Astrocyte (in vitro differentiated cells and primary cell): ENCODE measurements at regions not wholly inside any gene's neighbourhood (a gene's known extent, or its start where the extent isn't known, plus 50 kb on each side); places are given as distances from the start of the nearest gene placed in this dataset.

Experiments
- EZH2 ChIP-seq: IDR thresholded peaks from 2 replicates; pipeline ENCODE4 v1.6.1; 2012; ENCODE audit warnings: mild to moderate bottlenecking, low read length, inconsistent platforms; ENCODE audit not compliant: insufficient read depth
- TF ChIP-seq, protein P1 (sequence below): IDR thresholded peaks from 2 replicates; pipeline ENCODE4 v1.5.1; 2011; ENCODE audit warnings: low read depth, mild to moderate bottlenecking, inconsistent platforms, low read length, moderate library complexity; ENCODE audit not compliant: insufficient read depth

DNA sequence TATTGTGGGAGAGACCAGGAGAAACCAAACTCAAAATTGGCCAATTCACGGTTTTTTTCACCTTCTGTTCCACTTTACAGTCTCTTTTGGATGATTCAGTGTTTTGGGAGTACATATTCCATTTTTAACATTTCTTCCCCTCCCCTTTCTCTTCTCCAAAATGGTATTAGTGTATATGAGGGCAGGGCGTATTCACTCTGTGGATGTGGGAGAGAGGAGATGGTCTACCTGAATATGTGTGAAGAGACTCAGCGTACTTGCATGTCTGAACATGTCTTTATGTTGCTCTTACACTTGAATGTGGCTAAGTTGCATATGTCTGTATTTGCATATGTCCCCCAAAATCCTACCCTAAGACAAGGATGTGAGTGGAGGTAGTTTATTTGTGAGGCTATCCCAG, 291.0 kb upstream of the PPP2R3A start:
- TF ChIP-seq, protein P1, sequence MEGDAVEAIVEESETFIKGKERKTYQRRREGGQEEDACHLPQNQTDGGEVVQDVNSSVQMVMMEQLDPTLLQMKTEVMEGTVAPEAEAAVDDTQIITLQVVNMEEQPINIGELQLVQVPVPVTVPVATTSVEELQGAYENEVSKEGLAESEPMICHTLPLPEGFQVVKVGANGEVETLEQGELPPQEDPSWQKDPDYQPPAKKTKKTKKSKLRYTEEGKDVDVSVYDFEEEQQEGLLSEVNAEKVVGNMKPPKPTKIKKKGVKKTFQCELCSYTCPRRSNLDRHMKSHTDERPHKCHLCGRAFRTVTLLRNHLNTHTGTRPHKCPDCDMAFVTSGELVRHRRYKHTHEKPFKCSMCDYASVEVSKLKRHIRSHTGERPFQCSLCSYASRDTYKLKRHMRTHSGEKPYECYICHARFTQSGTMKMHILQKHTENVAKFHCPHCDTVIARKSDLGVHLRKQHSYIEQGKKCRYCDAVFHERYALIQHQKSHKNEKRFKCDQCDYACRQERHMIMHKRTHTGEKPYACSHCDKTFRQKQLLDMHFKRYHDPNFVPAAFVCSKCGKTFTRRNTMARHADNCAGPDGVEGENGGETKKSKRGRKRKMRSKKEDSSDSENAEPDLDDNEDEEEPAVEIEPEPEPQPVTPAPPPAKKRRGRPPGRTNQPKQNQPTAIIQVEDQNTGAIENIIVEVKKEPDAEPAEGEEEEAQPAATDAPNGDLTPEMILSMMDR = no peak
- no peak for TF ChIP-seq EZH2
